OCI-LY3 (cell line): ENCODE measurements at regions not wholly inside any gene's neighbourhood (a gene's known extent, or its start where the extent isn't known, plus 50 kb on each side); places are given as distances from the start of the nearest gene placed in this dataset.

Source experiments
- H2AFZ ChIP-seq: fragments of 200-600, 300-600 bp; shearing (Covaris generic); 2 replicates; pipeline ENCODE4 v1.6.0; 2014; ENCODE audit warnings: antibody characterized with exemption, low read depth, low read length
- H3K27ac ChIP-seq: fragments of 200-600, 300-600 bp; sonication (generic); 2 replicates; pipeline ENCODE4 v1.5.1; 2014; ENCODE audit warnings: mild to moderate bottlenecking, low read length, moderate library complexity, mixed read lengths
- H3K27me3 ChIP-seq: fragments of 200-600, 300-600 bp; sonication (generic); 2 replicates; pipeline ENCODE4 v1.6.1; 2014; ENCODE audit warnings: low read depth, low read length, mixed read lengths
- H3K36me3 ChIP-seq: fragments of 200-600, 300-600 bp; sonication (generic); replicated peaks from 2 replicates; pipeline ENCODE3; 2014; ENCODE audit warnings: low read depth, low read length, mixed read lengths
- H3K4me1 ChIP-seq: fragments of 300-600, 200-600 bp; sonication (generic); 2 replicates; pipeline ENCODE4 v1.6.1; 2014; ENCODE audit warnings: low read length, mixed read lengths
- H3K4me2 ChIP-seq: fragments of 200-600, 300-600 bp; sonication (generic); 2 replicates; pipeline ENCODE4 v1.6.1; 2014; ENCODE audit warnings: low read length, mixed read lengths
- H3K4me3 ChIP-seq: fragments of 300-600, 200-600 bp; sonication (generic); 2 replicates; pipeline ENCODE4 v1.5.1; 2014; ENCODE audit warnings: antibody characterized with exemption, mild to moderate bottlenecking, low read length, moderate library complexity
- H3K79me2 ChIP-seq: fragments of 300-600, 200-600 bp; shearing (Covaris generic); 2 replicates; pipeline ENCODE4 v1.6.1; 2014; ENCODE audit warnings: mild to moderate bottlenecking, low read length, mixed read lengths
- H3K9ac ChIP-seq: fragments of 300-600, 200-600 bp; shearing (Covaris generic); 2 replicates; pipeline ENCODE4 v1.6.0; 2014; ENCODE audit warnings: mild to moderate bottlenecking, low read length, moderate library complexity
- H3K9me3 ChIP-seq: fragments of 200-600, 300-600 bp; shearing (Covaris generic); 2 replicates; pipeline ENCODE4 v1.6.1; 2014; ENCODE audit warnings: low read length, mixed read lengths; ENCODE audit not compliant: insufficient read depth
- H4K20me1 ChIP-seq: fragments of 200-600, 300-600 bp; sonication (generic); 2 replicates; pipeline ENCODE4 v1.6.1; 2016; ENCODE audit warnings: low read length, mixed read lengths; ENCODE audit not compliant: insufficient read depth
- CTCF ChIP-seq: fragments of 200-600, 300-600 bp; sonication (generic); IDR thresholded peaks from 2 replicates; pipeline ENCODE4 v1.5.1; 2014; ENCODE audit warnings: antibody characterized with exemption, low read length, low read depth
- EZH2phosphoT487 ChIP-seq: fragments of 200-600 bp; shearing (Covaris generic); IDR thresholded peaks from 2 replicates; pipeline ENCODE4 v1.6.1; 2018; ENCODE audit warnings: antibody characterized with exemption, mixed run types, low read depth

DNA sequence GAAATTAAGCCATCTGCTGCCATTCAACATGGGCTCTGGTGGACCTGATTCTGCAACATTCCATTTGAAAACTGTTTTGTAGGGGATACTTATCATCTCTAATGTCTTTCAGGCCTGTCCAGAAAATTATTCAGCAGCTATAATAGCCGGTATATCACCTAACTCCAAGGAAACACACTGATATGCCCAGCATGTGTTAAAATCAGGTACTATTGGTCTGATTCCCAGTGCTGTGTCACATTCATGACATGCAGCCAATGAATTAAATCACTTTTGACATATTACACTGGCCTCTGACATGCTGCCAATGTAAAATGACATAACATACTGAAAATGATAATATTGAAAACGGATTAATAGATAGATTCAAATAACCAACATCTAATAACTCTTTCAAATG lies 60.5 kb upstream of the IRX5 start:
- Histone ChIP-seq H3K36me3 (no peaks in the 10 kb centered on the region), H3K4me2 (no peak overlapping the region), H3K4me1 (no peaks in the 10 kb centered on the region), H3K9me3 (no peaks in the 10 kb centered on the region), H3K27me3 (no peaks in the 10 kb centered on the region), H2AFZ (no peak overlapping the region), H3K79me2 (no peaks in the 10 kb centered on the region), H3K27ac (no peak overlapping the region), H3K9ac (no peak overlapping the region), H4K20me1 (no peaks in the 10 kb centered on the region), H3K4me3 (no peak overlapping the region)
- TF ChIP-seq CTCF (no peak), EZH2phosphoT487 (no peak)

- Histone ChIP-seq H4K20me1 (no peaks in the 10 kb centered on the region), H3K4me3 (no peak overlapping the region), H3K4me1 (no peaks in the 10 kb centered on the region), H3K27ac (no peak overlapping the region), H3K9ac (no peak overlapping the region), H2AFZ (no peak overlapping the region), H3K79me2 (no peaks in the 10 kb centered on the region), H3K36me3 (no peaks in the 10 kb centered on the region), H3K9me3 (no peaks in the 10 kb centered on the region), H3K27me3 (no peaks in the 10 kb centered on the region), H3K4me2 (no peak overlapping the region)
- TF ChIP-seq CTCF (no peak), EZH2phosphoT487 (no peak)
These were observed 63.3 kb upstream of the IRX5 start for GRCh38 chr16:54867302-54867832.

DNA sequence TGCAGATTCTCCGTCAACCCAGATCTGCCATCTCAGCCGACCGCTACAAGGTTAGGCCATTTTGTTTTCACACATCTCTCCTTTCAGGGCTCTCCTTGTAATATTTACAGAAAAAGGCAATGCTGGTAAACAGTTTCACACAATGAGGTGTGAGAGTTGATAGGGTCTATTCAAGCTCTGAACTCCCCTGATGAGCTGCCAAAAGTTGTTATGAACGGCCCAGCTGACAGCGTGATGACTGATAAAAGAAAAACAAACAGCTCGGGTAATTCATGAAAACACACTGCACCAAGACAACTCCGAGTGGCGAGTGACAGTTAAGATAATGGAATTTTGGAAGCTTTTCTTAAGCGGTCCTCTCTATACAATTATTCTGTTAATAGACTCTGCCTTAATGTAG lies 68.1 kb upstream of the IRX5 start:
- TF ChIP-seq CTCF, result no peak
- no peak for TF ChIP-seq EZH2phosphoT487
- Histone ChIP-seq H3K4me1 (no peaks in the 10 kb centered on the region), H3K9ac (no peak overlapping the region), H3K79me2 (no peaks in the 10 kb centered on the region), H3K27me3 (no peaks in the 10 kb centered on the region), H3K27ac (no peak overlapping the region), H3K9me3 (no peaks in the 10 kb centered on the region), H4K20me1 (no peaks in the 10 kb centered on the region), H3K4me2 (no peak overlapping the region), H3K36me3 (no peaks in the 10 kb centered on the region), H3K4me3 (no peak overlapping the region), H2AFZ (no peak overlapping the region)

- Histone ChIP-seq H3K4me2 (no peak overlapping the region), H3K79me2 (no peaks in the 10 kb centered on the region), H3K27ac (no peak overlapping the region), H3K27me3 (no peaks in the 10 kb centered on the region), H3K4me3 (no peak overlapping the region), H3K4me1 (no peaks in the 10 kb centered on the region), H2AFZ (no peak overlapping the region), H4K20me1 (no peaks in the 10 kb centered on the region), H3K9ac (no peak overlapping the region), H3K36me3 (no peaks in the 10 kb centered on the region), H3K9me3 (no peaks in the 10 kb centered on the region)
- no peak for TF ChIP-seq EZH2phosphoT487
- no peak for TF ChIP-seq CTCF
These were observed 73.8 kb upstream of the IRX5 start for GRCh38 chr16:54856871-54857270.
